GM12864 (cell line): ENCODE measurements at regions not wholly inside any gene's neighbourhood (a gene's known extent, or its start where the extent isn't known, plus 50 kb on each side); places are given as distances from the start of the nearest gene placed in this dataset.

ENCODE experiments used
- DNase-seq: peaks from one replicate; pipeline ENCODE4 v3.0.0-alpha.2; 2011; ENCODE audit warnings: low read depth
- H3K4me3 ChIP-seq: 2 replicates; pipeline ENCODE4 v1.5.1; 2011; ENCODE audit warnings: mild to moderate bottlenecking, low read depth, low read length, control low read depth
- CTCF ChIP-seq: IDR thresholded peaks from 2 replicates; pipeline ENCODE4 v1.5.1; 2011; ENCODE audit warnings: low read depth, mild to moderate bottlenecking, moderate library complexity, low read length, control low read depth, inconsistent platforms; ENCODE audit errors: missing control alignments

- no peak for DNase-seq
- H3K4me3 ChIP-seq = no peak overlapping the region
- no peak for TF ChIP-seq CTCF
Measured at GRCh38 chr1:163774401-163774945, 452.7 kb downstream of the NUF2 start.

GRCh38 chr1:163774978-163775620 lies 453.3 kb downstream of the NUF2 start:
- no peak overlapping the region for H3K4me3 ChIP-seq
- TF ChIP-seq CTCF = no peak
- no peak for DNase-seq

- no peak overlapping the region for H3K4me3 ChIP-seq
- DNase-seq = no peak
- TF ChIP-seq CTCF = no peak
Measured at GRCh38 chr1:163777205-163777604, 455.5 kb downstream of the NUF2 start.

GRCh38 chr1:163781146-163781545 lies 459.4 kb downstream of the NUF2 start:
- DNase-seq = no peak
- H3K4me3 ChIP-seq = no peak overlapping the region
- TF ChIP-seq CTCF = no peak

GRCh38 chr1:163785868-163786405 lies 464.2 kb downstream of the NUF2 start:
- no peak overlapping the region for H3K4me3 ChIP-seq
- no peak for TF ChIP-seq CTCF
- no peak for DNase-seq

GRCh38 chr1:163789911-163790310 lies 468.2 kb downstream of the NUF2 start:
- H3K4me3 ChIP-seq = no peak overlapping the region
- no peak for DNase-seq
- TF ChIP-seq CTCF = no peak

GRCh38 chr1:163794551-163794950 lies 472.8 kb downstream of the NUF2 start:
- H3K4me3 ChIP-seq = no peak overlapping the region
- TF ChIP-seq CTCF = no peak
- DNase-seq = no peak
